ENCODE measurements at regions not wholly inside any gene's neighbourhood (a gene's known extent, or its start where the extent isn't known, plus 50 kb on each side); places are given as distances from the start of the nearest gene placed in this dataset.
A peak's percentile ranks its signal among the peaks of the same experiment; 100 is the strongest.

GRCh38 chr5:87051502-87052113, 216.1 kb upstream of the RASA1 start:
- no peak for DNase-seq (ENCODE audit: low read depth)

DNA sequence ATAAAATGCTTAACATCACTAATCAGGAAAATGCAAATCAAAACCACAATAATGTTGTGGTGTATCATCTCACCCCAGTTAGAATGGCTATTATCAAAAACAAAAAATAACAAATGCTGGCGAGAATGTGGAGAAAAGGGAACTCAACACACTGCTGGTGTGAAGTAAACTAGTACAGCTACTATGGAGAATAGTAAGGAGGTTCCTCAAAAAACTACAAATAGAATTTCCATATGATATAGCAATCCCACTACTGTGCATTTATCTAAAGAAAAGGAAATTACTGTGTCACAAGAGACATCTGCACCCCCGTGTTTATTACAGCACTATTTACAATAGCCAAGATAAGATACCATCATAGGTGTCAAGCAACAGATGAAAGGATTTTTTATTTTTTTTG, 214.5 kb upstream of the RASA1 start:
- no peak for DNase-seq (ENCODE audit: low read depth)

DNA sequence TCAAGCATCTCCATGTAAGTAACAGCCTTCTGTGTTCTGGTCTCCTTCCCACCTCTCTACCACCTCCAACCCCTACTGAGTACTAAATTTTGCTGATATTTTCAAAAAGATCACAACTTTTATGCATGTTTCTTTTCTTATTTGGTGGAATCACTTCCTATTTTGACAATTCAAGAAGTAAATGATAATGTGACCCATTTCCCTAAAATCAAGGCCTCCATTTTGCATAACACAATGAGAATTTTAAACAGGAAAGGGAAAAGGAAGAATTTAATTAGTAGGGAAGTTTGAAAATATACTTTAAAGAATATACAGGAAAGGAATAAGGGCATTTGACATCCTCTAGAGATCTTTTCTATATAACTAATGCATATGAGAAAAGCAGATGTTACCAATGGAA, 212.9 kb upstream of the RASA1 start:
- no peak for DNase-seq (ENCODE audit: low read depth)

- no peak for DNase-seq (ENCODE audit: low read depth)
Measured at GRCh38 chr5:87061046-87061445, 206.6 kb upstream of the RASA1 start.

- no peak for DNase-seq (ENCODE audit: low read depth)
Measured at GRCh38 chr5:87069311-87069710, 198.4 kb upstream of the RASA1 start.

GRCh38 chr5:87069974-87070608, 197.6 kb upstream of the RASA1 start:
- no peak for DNase-seq (ENCODE audit: low read depth)

- DNase-seq (ENCODE audit: low read depth): no peak
Measured at GRCh38 chr5:87074072-87074471, 193.6 kb upstream of the RASA1 start.

GRCh38 chr5:87074934-87075541, 192.6 kb upstream of the RASA1 start:
- no peak for DNase-seq (ENCODE audit: low read depth)

- DNase-seq (ENCODE audit: low read depth): no peak
Measured at GRCh38 chr5:87076411-87076810, 191.3 kb upstream of the RASA1 start.

GRCh38 chr5:87076931-87077330, 190.8 kb upstream of the RASA1 start:
- DNase-seq (ENCODE audit: low read depth): no peak

GRCh38 chr5:87079219-87079618, 188.5 kb upstream of the RASA1 start:
- no peak for DNase-seq (ENCODE audit: low read depth)

DNA sequence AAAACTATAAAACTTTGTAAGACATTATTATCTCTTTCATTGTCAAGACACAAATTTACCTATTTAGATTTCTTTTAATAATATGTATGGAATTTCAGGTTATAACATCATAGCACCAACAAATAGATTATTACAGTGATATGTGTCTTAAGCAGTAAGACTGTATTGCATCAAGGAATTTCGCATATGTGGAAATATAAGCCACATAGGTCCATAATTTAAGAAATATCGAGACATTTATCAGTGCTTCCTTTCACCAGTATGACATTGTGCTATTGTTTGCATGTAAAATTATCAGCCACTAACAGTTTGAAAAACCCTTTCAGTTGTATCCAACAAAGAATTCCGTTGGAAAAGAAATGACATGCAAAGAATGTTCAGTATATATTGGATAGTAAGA, 186.7 kb upstream of the RASA1 start:
- DNase-seq (ENCODE audit: low read depth): no peak

- DNase-seq (ENCODE audit: low read depth): peak; percentile 17
Measured at GRCh38 chr5:87081511-87082372, 185.9 kb upstream of the RASA1 start.

DNA sequence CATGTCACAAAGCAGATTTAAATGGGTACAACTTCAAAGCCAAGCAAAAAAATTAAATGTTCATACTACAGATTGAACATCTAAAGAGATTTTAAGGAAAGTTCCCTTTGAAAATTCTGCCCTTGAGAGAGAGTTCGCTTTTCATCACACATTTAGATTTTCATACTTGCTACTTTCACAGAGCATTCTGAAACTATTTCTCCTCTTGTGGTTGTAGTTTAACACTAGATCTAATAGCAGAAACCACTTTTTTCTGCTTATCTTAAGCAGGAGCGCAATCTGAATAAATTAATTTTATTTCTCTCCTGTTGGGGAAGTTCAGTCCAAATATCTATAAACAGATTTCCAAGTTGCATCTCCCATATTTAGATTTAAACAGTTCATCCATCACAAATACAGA, 173.3 kb upstream of the RASA1 start:
- no peak for DNase-seq (ENCODE audit: low read depth)

- no peak for DNase-seq (ENCODE audit: low read depth)
Measured at GRCh38 chr5:87094833-87095232, 172.8 kb upstream of the RASA1 start.

DNA sequence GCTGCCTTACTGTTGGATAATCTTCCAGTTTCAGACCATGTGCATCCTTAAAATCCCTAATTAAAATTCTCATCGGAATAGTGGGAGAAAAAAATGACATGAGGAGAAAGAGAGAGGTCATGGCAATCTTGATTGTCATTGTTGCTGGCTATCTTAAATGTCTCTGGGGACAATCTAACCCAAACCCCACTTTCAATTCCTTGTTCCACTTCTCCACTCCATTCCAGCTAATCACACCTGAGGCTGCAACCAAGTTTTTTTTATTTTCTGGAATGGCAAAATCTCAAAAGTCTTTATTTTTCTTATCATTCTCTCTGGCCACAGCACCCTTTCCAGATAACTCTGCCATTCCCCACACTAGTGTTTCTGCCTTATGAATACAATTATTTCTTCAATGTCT, 171.9 kb upstream of the RASA1 start:
- DNase-seq (ENCODE audit: low read depth): no peak

DNA sequence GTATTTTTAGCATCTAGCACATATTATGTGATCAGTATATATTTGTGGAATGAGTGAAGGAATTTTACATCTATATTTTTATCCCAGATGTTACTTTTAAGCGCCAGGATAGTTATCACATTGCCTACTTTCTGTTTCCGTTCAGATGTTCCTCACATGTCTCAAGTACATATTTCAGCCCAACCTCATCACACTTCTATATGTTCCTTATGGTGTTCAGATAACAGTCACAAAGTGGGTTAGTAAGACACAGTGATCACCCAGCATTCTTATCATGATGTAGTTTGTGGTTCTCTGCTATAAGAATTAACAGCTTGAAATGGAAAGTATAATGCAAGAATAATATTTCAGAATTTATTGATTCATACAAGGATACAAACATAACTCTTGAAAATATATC, 170.0 kb upstream of the RASA1 start:
- DNase-seq (ENCODE audit: low read depth): no peak

DNA sequence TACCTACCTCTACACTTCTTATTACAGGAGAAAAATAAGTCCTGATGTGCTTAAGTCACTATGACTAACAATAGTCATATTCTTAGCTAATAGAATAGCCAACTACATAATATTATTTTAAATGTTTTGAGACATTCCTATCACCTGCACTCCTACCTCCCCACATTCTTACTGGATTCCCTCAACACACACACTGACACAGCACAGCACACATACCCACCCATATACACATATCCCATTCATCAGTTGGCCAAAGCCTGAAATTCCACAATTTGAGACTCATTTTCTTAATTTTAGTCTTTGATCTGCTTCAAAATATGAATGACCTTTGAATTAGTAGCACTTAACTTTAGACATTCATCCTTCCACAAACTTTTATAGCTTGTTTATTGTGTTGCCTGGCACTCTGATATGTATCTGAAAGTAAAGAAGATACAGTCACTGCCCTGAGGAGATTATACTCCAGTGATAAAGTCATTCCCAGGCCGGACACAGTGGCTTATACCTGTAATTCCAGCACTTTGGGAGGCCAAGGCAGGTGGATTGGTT, 168.3 kb upstream of the RASA1 start:
- no peak for DNase-seq (ENCODE audit: low read depth)

GRCh38 chr5:87099968-87100367, 167.7 kb upstream of the RASA1 start:
- DNase-seq (ENCODE audit: low read depth): no peak

GRCh38 chr5:87101321-87101720, 166.4 kb upstream of the RASA1 start:
- DNase-seq (ENCODE audit: low read depth): no peak

DNA sequence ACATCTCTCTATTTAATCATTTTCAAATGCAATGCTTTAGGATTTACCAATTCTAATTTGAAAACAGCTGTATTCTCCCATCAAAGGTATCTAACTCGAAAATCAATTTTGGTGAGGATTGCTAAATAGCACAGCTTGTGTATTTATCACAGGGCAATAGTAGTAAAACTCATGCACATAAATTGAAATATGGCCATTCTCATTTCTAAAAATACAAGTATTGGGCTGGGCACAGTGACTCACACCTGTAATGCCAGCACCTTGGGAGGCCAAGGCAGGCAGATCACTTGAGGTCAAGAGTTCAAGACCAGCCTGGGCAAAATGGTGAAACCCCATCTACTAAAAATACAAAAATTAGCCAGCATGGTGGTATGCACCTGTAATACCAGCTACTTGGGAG, 164.8 kb upstream of the RASA1 start:
- DNase-seq (ENCODE audit: low read depth): no peak

DNA sequence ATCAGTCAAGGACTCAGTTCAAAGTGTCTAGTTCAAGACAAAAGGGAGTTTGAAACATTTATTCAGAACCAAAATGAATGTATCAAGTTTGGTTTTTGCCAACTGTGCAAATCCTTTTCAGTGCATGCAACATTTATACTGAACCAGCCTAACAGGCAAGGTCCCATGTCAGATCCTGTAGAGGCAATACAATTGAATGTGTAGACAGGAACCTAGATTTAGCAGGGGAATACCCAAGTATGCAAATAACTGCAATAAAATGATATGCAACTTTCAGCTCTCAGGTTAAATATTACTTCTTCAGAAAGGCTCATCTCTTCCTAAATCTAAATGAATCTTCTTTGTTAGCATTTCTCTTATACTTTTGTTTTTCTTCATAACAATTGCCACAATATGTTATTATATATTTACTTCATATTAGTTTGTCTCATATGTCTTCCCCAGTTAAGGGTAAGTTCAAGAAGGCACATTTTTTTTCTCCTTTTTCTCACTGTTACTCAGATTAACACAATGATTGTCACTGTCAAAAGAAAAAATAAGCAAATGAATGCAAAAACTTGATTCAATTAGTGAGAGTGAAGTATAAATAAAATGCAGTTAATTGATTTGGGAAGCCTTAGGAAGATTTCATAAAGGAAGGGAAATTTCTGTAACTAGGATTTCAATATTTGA, 163.9 kb upstream of the RASA1 start:
- DNase-seq (ENCODE audit: low read depth): no peak
